NCI-H460 (cell line): ENCODE measurements at regions not wholly inside any gene's neighbourhood (a gene's known extent, or its start where the extent isn't known, plus 50 kb on each side); places are given as distances from the start of the nearest gene placed in this dataset.
"Not testable (repeated sequence)": the region's sequence is repeated elsewhere in the genome, so short reads cannot be mapped to it uniquely, and the experiment has no call there.

ENCODE experiments used
- DNase-seq: peaks from one replicate; pipeline ENCODE4 v3.0.0-alpha.2; 2016; ENCODE audit warnings: low read depth; ENCODE audit errors: extremely low read depth

DNA sequence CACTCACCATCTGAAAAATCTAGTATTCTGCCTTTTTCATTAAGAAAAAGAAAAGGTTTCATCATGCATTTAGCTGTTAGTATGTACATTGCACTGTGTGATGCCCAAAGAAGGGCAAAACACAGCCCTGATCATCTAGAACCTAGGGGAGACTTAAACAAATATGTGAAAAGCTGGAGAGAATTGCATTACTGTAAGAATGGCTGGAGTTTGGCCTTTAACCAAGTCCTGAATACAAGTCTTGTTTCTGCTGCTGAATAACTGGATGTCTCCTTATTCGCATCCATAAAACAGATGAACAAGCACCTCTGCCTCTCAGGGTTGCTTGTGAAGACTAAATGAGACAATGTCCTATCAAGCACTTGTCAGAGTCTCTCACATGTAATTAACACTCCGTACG is 233.4 kb upstream of the LRTM1 start:
- no peak for DNase-seq

DNA sequence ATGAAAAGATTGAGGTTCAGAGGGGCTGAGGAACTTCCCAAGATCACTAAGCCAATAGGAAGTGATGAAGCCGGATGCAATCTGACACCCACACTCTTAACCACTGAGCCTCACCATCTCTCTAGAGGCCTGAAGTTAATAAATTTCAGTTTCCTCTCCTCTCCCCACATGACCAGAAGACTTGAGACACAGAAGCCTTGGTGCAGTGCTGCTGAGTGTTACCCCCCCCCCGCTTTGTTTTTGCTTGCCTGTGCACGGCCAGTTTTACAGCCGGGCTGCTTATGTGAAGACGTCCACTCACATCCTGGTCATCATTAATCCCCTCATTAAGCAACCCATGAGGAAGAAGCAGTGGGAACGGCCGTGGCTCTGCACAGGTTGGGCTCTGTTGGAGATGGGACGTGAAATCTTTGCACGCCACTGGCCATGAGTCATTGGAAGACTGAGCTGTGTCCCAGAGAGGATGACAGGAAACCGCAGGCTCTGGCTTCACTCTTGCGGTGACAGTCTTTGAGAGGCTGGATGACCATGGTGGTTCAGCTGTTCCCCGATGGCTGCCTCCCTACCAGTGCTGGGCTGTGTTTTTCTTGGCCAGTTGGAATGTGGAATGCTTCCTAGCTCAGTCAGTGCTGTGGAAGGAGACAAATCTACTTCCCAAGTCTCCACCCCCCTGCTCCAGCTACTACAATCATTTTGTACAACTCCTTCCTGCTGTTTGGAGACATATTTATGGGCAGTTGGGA is 232.6 kb upstream of the LRTM1 start:
- DNase-seq, result no peak

DNA sequence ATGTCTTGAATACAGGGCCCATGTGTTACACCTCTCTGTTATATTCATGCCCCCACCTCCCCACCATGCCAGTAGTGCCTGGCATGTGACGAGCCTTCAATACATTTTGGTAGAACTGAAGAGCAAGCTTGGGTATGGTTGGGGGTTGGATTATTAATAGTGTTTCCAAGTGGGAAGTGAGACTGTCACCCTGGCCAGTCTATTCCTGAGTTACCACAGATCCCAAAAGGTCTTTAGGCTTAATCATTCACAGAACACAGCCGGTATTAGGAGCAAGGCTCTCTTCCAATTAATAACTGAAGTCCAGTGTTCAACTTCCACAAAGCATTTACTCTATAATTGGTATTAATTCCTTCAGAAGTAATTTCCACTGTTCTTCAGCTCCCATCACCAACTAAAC is 231.9 kb upstream of the LRTM1 start:
- DNase-seq, result no peak

DNA sequence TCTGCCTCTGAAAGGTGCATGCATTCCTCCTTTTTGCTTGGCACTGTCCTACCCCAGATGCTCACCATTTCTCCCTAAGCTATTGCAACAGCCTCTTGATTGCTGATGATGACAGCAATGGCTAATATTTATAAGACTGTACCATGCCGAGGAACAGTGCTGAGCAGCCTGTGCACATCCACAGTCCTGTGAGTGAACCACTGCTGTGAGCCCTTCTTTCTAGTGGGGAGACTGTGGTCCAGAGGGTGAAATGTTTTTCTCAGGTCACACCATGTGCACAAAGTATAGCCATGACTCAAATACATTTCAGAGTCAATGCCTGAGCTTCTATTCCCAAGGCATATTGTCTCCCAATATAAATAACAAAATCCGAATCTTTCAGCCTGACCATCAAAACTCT is 231.2 kb upstream of the LRTM1 start:
- DNase-seq, result no peak

DNA sequence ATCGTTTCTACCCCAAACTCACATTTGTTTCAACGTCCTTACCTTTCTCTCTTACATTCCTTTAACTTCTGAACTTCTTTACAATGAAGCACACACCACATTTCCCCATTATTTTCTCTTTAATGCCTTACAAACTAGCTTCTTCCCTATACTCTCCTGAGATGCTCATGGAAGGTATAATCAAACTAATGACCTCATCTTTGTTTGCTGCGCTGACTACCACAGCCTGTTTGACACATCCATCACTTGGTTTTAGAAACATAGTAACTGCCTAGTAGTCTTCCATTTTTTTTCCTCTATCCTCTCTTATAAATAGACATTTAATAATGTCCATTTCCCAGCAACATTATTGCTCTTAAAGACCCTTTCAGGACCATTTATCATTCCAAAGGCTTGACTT is 230.5 kb upstream of the LRTM1 start:
- DNase-seq, result no peak

DNA sequence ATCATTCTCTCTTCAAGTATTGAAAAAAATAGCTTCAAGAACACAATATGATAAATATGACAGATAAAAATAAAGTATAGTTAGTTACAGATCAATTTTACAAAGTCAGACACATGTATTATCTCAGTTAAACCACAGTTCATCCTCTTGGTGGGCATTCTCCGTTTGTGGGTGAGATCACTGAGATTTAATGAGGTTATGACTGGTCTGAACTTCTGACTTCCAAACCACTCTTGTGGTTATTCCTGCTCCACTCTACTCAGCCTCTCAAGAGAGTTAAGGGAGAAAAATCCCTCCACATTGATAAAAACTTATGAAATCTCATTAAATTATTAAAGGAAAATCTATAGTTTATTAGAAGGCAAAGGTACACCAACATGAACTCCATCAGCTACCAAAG is 229.9 kb upstream of the LRTM1 start:
- no peak for DNase-seq

DNA sequence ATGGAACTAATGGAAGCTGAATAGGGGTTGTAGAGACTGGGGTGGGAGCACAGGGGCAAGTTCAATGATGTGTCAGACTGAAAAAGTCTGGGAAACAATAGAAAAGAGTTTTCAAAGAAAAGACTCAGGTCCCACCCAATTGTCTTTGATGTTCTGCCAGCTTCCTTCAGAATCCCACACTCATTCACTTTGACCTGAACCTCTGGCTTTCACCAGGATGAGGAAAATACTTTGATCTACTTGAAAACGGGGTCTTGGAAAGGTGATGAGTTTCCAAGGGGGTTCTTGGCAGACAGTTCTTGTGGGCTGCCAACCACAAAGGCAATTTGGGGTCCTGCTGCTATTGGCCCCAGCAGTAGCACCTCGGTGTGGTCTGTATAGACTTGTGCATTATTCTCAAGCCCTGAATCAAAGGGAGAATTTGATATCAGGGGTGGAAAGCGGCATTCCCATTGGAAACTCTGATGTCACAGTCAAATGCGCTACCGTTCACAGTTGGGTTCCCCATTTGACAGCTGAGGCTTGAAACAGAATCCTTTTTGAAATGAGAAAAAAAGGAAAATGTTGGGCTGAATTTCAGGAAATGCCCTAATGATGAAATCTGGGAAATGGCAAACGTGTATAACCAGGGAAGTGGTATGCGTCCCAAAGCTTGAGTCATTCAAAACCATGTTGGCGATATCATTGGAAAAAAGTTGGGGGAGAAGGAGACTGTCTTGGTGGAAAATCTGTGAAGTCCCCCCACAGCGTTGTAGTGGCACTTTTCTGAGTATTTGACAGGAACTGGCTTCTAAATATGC is 229.2 kb upstream of the LRTM1 start:
- no peak for DNase-seq

DNA sequence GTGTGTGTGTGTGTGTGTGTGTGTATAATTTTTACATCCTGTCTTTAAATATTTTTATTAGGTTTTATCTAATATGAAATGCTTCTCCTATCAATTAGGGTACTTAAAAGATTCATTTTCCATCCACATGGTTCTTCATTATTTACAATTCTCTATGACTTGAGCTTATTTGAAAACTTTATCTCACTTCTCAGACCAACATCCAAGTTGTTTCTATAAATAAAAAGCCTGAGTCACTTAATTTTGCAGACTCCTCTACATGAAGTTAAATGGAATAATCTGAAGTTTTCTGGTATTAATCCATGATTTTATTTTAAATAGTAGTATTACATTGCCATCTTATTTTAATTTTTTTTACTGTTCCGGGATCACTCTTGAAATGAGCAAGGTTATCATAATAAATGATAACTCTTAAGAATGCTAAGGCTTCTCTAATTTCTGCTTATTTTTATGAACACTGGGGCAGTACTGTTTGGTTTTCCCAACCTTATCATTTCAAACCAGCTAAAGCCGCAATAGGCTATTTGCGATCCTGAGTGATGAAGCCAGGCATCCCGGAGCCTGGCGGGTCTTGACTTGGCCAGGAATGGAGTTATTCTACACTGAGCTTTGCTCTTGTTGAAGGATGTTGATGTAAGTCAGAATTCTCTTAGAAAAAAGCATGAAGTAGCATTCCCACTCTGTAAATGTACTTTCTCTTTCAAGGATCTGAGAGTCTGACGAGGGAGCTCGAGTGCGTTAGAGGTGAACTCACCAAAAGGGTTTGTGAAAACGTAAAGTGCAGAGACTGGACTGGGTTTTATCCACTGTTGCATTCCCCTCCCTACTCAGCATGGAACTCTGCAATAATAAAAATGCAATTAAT is 220.2 kb upstream of the LRTM1 start:
- DNase-seq, result no peak

DNA sequence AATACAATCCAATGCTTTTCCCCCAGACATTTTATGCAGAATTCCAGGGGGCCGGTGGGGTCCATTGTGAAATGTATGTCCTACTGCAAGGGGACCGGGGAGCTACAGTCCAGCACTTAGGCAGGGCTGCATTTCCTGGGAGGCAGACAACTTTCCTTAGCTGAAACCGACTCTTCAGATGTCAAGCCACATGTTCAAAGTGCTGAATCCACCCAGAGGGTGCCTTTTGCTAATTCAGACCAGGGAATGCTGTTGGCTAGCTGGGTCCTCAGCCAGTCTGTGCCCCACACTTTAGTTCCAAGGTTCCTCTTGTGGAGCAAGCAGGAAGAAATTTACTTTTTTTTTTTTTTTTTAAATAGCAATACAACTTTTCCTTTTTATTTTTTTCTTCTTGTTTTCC is 219.5 kb upstream of the LRTM1 start:
- no peak for DNase-seq

DNA sequence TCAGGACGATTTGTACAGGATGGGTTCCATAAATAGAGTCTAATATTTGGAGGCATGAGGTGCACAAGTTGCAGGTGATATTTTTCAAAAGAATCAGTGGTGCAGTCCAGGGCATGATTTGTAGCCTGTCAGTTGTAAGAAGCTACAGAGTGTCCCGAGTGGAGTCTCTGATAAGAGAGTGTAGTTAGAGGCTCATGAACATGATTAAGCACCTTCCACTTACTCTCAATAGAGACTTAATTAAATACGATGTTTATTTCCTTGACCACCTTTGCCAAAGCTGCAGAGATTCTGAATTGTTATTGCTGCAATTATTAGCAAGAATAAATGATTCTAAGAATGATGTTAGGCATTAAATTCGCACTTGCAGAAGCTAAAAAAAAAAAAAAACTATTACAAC is 218.4 kb upstream of the LRTM1 start:
- no peak for DNase-seq

DNA sequence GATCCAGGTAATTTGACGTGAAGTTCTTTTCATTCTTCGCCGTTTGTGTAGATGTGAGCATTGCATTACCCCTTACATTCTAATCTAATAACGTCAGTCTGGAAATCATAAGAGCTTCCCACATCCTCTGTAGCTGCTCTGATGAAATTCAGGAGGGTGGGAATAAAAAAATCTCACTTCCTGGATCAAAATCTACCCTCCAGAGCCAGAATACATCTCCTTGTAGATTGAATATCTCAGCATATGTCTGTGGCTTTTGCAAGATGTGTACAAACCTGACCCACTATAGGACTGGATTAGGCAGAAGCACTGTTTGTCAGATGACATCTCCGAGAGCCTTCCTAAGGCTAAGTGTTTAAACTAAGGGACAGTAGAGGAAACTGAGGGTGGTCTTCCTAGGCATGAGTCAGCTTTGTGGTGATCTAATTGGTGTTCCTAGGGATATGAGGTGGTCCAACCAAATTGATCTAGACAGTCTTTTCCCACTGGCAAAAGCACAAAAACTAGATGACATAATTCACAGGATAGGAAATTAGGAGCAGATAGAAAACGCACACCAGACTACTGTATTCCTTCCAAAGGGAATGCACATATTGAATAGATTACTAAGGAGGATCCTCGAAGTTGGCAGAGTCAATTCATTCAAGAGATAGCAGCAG is 216.3 kb upstream of the LRTM1 start:
- no peak for DNase-seq

DNA sequence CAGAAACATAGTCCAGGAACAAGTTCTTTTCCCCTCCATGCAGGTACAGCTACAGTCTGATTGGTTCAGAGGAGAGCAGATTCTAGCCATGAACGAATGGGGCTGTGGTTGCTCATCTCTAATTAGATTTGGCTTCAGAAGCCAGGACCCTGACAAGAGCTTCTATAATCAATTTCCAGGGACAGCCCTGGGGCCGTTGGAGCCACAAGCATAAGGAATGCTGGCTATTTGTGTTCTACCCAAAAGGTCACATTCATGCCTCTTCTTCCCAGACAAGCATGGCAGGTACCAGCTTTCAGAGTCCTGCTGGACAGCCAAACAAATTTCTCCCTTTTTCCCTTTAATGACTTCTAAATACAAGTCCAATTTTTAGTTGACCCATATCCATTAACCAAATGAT is 215.5 kb upstream of the LRTM1 start:
- no peak for DNase-seq

DNA sequence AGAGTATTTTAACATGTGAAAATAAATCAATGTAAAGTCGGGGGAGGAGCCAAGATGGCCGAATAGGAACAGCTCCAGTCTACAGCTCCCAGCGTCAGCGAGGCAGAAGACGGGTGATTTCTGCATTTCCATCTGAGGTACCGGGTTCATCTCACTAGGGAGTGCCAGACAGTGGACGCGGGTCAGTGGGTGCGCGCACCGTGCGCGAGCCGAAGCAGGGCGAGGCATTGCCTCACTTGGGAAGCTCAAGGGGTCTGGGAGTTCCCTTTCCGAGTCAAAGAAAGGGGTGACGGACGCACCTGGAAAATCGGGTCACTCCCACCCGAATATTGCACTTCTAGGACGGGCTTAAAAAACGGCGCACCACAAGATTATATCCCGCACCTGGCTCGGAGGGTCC is 208.4 kb upstream of the LRTM1 start:
- not testable (repeated sequence) for DNase-seq

DNA sequence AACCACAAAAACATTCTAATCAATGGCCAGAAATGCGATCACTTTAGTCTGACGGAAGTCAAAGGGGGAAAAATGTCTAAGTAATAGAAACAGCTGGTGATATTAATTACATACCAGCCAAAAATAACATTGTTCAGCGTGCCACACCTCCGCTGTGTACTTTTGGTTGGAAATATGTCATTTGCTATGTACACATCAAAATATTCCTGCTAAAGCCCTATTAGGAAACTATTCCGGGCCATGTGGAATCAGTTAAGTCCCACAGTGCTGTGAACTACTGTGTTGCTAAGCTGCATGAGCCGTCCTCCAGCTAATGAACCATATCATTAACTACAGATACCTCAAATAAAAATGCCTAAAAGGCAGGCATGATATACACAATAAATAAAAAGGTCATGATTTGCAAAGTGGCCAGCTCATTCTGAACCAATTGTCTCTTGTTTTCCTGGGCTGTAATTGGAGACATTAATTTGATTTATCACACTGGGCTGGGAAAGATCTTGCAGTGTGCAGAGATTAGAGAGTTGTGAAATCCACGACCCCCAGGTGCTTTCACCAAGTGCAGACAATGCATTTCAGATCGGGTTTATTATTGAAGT is 200.5 kb upstream of the LRTM1 start:
- DNase-seq, result no peak

DNA sequence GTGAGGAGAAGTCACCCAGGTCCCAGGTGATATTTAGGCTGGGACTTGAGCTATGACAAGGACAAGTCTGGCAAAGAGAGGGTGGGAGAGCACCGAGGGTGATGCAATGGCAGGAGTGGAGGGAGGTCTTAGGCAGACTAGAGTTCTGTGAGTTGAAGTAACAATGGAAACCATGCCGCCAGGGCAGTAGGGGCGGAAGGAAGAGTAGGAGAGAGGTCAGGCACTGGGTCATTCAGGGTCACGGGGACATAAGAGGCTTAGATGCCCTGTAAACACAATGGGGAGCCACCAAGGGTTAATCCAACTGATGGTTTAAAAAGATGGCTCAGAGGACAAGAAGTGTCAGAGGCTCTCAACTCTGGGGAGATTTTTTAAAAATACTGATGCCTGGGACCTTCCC is 199.7 kb upstream of the LRTM1 start:
- no peak for DNase-seq

DNA sequence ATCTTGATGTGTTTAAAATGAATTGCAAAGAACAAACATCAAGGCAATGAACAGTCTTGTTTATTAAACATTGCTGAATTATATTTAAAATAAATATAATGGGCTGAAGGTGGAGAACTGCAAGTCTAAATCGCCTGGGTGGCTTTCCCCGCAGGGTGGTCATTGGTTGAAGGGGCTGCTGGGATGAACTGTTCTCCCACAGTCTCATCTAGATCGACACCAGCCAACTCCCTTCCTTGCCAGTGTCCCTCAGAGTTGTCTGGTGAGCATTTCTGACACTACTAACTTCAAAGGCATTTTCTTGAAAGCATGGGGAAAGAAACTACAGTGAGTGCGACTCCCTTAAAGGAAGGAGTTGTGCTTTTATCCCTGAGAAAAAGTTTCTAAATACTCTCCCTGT is 196.5 kb upstream of the LRTM1 start:
- no peak for DNase-seq
